Lower leg skin (tissue), 4 donors: ENCODE measurements at regions not wholly inside any gene's neighbourhood (a gene's known extent, or its start where the extent isn't known, plus 50 kb on each side); places are given as distances from the start of the nearest gene placed in this dataset.

Experiments used
- DNase-seq, 2 donors: peaks; one replicate each; pipeline ENCODE4 v3.0.0-alpha.2; 2019; ENCODE audit warnings: low spot score in 2 of 2
- H3K4me3 ChIP-seq: fragments of 200-600 bp; sonication (generic); 2 replicates; pipeline ENCODE4 v1.5.1; 2017; ENCODE audit warnings: mild to moderate bottlenecking, low read depth; ENCODE audit not compliant: poor library complexity, severe bottlenecking
- POLR2A ChIP-seq, 2 donors: fragments of 450-650 bp; IDR thresholded peaks; one replicate each; pipeline ENCODE4 v1.6.1; 2016 to 2017; ENCODE audit warnings: antibody characterized with exemption in 2 of 2, mild to moderate bottlenecking in 1 of 2, moderate library complexity in 1 of 2
- WGBS, 2 donors: methylation state at CpG; one replicate each; pipeline ENCODE4 v1.1.5; 2018; 5-methylcytosine and 5-hydroxymethylcytosine counted together
- intact Hi-C: fragments of 100-400 bp; cut with DNase I; formaldehyde crosslinking; loops from one replicate; pipeline ENCODE4 v1.15.0; 2023; ENCODE audit warnings: low total_unique reads
- TF ChIP-seq, protein P1 (sequence below), 3 donors: fragments of 450-650 bp; IDR thresholded peaks; one replicate each; pipeline ENCODE4 v1.5.1; 2016; ENCODE audit warnings: antibody characterized with exemption in 3 of 3, mild to moderate bottlenecking in 3 of 3, moderate library complexity in 2 of 3

DNA sequence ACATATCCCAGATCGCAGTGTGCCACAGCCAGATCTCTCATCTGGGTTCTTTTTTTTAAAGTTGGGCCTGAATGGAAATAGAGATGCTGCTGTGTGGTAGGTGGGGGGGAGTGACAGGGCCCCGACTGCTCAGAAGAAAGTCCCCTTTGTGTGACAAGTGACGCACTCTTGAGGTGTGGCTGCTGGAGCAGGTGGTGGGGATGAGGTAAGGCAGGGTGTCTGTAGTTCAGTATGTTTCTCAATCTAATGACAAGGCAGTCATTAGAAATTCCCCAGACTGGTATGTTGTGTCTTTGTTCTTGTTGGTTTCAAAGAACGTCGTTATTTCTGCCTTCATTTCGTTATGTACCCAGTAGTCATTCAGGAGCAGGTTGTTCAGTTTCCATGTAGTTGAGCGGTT is 128.8 kb upstream of the TACR1 start:
- intact Hi-C loops: no loop called here
- DNase-seq: no peak
- H3K4me3 ChIP-seq: no peak overlapping the region
- 74 to 86% methylated on average over 7 of the region's 7 CpGs for WGBS, 2 donors
- TF ChIP-seq, protein P1, sequence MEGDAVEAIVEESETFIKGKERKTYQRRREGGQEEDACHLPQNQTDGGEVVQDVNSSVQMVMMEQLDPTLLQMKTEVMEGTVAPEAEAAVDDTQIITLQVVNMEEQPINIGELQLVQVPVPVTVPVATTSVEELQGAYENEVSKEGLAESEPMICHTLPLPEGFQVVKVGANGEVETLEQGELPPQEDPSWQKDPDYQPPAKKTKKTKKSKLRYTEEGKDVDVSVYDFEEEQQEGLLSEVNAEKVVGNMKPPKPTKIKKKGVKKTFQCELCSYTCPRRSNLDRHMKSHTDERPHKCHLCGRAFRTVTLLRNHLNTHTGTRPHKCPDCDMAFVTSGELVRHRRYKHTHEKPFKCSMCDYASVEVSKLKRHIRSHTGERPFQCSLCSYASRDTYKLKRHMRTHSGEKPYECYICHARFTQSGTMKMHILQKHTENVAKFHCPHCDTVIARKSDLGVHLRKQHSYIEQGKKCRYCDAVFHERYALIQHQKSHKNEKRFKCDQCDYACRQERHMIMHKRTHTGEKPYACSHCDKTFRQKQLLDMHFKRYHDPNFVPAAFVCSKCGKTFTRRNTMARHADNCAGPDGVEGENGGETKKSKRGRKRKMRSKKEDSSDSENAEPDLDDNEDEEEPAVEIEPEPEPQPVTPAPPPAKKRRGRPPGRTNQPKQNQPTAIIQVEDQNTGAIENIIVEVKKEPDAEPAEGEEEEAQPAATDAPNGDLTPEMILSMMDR (IDR thresholded peaks at IDR 0.05): no peak
- TF ChIP-seq POLR2A (IDR thresholded peaks at IDR 0.05): no peak

DNA sequence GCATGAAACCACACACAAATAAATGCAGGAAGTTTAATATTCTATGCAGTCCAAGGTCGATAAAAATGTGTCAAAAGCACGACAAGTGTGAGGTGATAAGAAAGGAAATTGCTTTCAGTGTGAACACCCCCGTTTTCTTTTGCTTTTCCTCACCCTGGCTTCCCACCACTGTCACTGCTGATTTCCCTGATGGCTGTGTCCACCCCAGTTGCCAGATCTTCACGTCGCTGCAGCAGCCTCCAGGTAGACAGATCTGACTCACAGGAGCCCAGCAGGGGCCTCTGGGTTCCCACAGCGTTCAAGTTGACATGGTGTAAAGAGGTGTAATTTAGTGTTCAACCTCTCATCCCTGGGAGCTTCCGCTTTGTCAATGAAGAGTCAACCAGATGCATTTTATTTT is 128.0 kb upstream of the TACR1 start:
- intact Hi-C loops: no loop called here
- WGBS, 2 donors: 59 to 74% methylated on average over 7 of the region's 7 CpGs
- H3K4me3 ChIP-seq: no peak overlapping the region
- TF ChIP-seq POLR2A (IDR thresholded peaks at IDR 0.05): no peak
- TF ChIP-seq, protein P1 (IDR thresholded peaks at IDR 0.05): no peak
- no peak for DNase-seq

DNA sequence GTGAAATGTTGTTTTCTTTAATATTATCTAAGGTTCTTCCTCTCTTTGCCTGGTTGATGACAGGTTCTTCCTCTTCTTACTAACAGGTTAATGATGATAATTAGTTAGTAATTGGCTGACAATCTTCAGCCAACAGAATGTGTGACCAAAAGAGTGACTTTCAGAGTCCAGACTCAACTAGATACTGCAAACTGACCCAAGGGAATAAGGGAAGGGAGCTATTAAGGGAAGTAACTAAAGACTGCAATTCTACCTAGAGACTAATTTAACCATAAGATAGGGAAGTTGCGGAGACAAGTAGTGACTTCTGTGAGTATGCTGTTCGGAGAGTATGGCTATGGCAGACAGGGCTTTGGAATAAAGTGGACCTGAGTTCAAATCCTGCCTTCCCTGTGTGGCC is 127.3 kb upstream of the TACR1 start:
- DNase-seq: no peak
- H3K4me3 ChIP-seq: no peak overlapping the region
- TF ChIP-seq, protein P1 (IDR thresholded peaks at IDR 0.05): no peak
- TF ChIP-seq POLR2A (IDR thresholded peaks at IDR 0.05): no peak
- intact Hi-C loops: no loop called here
- WGBS, 2 donors: 86 to 95% methylated on average over 2 of the region's 2 CpGs

DNA sequence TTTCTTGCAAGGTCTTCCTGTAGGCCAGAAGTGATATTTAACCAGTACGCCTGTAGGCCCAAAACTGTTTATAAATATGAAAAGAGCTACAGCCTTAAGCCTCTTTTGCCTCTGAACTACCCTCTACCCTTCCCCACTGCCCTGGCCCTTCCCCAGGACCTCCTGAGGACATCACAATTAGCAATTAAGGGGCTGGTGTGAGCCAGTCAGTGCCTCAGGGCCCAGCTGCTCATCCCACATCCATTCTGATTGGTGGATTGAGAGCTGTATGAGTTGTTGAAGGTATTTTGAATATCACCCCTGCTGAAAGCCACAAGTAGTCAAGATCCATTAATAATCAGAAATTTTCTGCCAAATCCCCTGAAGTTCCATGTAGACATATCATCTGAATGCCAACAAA is 126.3 kb upstream of the TACR1 start:
- TF ChIP-seq POLR2A (IDR thresholded peaks at IDR 0.05): no peak
- TF ChIP-seq, protein P1 (IDR thresholded peaks at IDR 0.05): no peak
- no peak for DNase-seq
- 91 to 94% methylated on average over 1 of the region's 1 CpG for WGBS, 2 donors
- H3K4me3 ChIP-seq: no peak overlapping the region
- intact Hi-C loops: no loop called here

DNA sequence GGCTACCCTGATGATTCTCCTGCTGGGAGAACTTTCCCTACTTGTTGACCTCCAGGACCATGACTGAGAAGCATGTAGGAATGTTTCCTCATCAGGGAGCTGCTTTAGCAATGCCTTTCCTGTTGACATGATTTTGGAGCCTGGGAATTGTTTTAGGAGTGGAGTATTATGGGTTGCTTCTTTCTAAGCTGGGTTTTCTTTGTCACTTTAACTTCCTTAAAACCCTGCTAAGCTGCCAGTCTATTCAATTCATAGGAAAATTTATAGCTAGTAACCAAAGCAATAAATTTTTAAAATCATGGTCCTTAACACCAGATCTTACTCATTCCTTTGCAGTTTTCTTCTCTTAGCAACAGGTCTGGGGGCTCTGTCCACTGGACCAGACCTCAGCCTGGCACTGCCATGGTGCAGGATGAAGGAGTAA is 125.6 kb upstream of the TACR1 start:
- no peak for TF ChIP-seq POLR2A (IDR thresholded peaks at IDR 0.05)
- TF ChIP-seq, protein P1 (IDR thresholded peaks at IDR 0.05): no peak
- H3K4me3 ChIP-seq: no peak overlapping the region
- no peak for DNase-seq
- intact Hi-C loops: no loop called here

DNA sequence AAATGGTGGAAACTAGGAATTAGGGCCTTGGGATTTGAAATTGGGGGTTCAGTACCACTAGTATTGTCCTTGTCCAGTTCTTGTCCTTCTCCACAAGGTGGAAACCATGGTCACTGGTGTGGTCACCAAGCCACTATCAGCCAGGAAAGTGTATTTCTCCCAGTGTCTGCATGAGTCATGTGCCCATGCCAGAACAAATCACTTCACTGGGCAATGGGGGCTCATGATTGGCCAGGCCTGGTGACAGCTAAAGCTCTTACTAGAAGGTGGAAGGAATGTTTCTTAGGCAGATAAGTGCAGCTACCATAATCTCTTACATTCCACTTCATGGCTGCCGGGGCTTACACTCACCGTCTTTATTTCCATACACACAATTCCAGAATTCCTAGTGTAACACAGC is 124.8 kb upstream of the TACR1 start:
- no peak for DNase-seq
- 87 to 93% methylated on average over 2 of the region's 2 CpGs for WGBS, 2 donors
- intact Hi-C loops: no loop called here
- no peak overlapping the region for H3K4me3 ChIP-seq
- no peak for TF ChIP-seq POLR2A (IDR thresholded peaks at IDR 0.05)
- TF ChIP-seq, protein P1 (IDR thresholded peaks at IDR 0.05): no peak
